ENCODE measurements at regions not wholly inside any gene's neighbourhood (a gene's known extent, or its start where the extent isn't known, plus 50 kb on each side); places are given as distances from the start of the nearest gene placed in this dataset.
"Not testable (repeated sequence)": the region's sequence is repeated elsewhere in the genome, so short reads cannot be mapped to it uniquely, and the experiment has no call there.

DNA sequence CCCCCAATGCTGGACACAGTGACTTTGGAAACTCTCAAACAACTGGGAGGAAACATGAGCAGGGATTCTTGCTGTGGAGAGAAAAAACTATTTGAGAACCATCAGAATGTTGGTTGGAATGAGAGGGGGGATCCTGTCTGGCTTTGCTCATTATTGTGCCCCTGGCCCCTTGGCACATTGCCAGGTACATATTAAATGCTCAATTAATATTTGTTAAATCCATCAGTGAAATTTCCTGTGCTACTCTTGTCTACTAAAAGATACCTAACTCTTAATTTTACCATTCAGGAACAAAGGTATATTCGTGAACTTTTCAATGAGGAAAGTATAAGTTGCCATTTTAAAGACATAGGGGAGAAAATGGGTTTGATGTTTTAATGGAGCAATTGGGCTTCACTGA, 329.4 kb downstream of the OTUD1 start:
- DNase-seq (ENCODE audit: extremely low read depth, insufficient read length) = no peak
- no peak overlapping the region for H3K4me3 ChIP-seq (replicated peaks; ENCODE audit: low read depth, low read length)
- TF ChIP-seq, protein P1, sequence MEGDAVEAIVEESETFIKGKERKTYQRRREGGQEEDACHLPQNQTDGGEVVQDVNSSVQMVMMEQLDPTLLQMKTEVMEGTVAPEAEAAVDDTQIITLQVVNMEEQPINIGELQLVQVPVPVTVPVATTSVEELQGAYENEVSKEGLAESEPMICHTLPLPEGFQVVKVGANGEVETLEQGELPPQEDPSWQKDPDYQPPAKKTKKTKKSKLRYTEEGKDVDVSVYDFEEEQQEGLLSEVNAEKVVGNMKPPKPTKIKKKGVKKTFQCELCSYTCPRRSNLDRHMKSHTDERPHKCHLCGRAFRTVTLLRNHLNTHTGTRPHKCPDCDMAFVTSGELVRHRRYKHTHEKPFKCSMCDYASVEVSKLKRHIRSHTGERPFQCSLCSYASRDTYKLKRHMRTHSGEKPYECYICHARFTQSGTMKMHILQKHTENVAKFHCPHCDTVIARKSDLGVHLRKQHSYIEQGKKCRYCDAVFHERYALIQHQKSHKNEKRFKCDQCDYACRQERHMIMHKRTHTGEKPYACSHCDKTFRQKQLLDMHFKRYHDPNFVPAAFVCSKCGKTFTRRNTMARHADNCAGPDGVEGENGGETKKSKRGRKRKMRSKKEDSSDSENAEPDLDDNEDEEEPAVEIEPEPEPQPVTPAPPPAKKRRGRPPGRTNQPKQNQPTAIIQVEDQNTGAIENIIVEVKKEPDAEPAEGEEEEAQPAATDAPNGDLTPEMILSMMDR (IDR thresholded peaks at IDR 0.05; ENCODE audit: insufficient read depth, low read length, poor library complexity, severe bottlenecking) = no peak
- no peaks in the 10 kb centered on the region for H3K27me3 ChIP-seq (replicated peaks; ENCODE audit: control insufficient read depth, insufficient read depth, low read length)
- no peaks in the 10 kb centered on the region for H3K36me3 ChIP-seq (ENCODE audit: control insufficient read depth, insufficient read depth, low read length)

DNA sequence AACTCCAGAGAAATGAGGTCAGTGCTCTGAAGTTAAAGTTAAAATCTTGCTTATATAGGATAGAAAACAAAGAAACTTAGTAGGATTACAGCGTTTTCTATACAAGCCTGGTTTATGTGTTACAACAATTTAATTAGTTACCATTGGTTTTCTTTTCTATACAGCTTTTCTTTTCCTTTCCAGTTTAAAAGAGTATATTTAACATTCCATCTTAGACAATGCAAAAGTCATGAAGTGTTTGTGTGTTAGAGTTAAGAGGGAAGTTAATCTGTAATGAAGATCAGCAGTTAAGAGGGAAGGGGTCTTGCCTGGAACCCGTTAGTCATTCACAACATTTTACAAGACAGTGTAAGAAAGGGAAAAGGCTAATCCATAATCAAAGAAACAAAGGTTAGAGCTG, 338.3 kb downstream of the OTUD1 start:
- H3K27me3 ChIP-seq (replicated peaks; ENCODE audit: control insufficient read depth, insufficient read depth, low read length) = no peaks in the 10 kb centered on the region
- H3K4me3 ChIP-seq (replicated peaks; ENCODE audit: low read depth, low read length) = no peak overlapping the region
- no peak for DNase-seq (ENCODE audit: extremely low read depth, insufficient read length)
- TF ChIP-seq, protein P1 (IDR thresholded peaks at IDR 0.05; ENCODE audit: insufficient read depth, low read length, poor library complexity, severe bottlenecking) = no peak
- H3K36me3 ChIP-seq (ENCODE audit: control insufficient read depth, insufficient read depth, low read length) = no peaks in the 10 kb centered on the region

DNA sequence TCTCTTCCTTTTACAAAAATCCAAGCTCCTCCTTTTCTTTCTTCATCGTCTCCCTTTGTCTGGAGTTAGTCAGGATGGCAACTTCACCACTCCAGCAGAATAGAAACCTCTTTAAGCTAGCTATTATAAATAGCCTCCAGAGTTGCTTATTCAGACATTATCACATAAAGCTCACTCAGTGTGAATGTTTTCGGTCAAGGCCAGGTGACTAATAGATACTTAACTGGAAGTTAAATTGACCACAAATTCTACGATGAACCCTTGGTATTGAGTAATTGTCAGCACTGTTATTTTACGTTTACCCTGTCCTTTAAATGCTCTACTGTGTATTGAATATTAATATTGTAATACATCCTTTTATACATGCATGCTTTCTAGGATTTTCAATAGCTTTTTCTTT, 340.4 kb downstream of the OTUD1 start:
- TF ChIP-seq, protein P1 (IDR thresholded peaks at IDR 0.05; ENCODE audit: insufficient read depth, low read length, poor library complexity, severe bottlenecking) = no peak

GRCh38 chr10:23780331-23780730, 341.5 kb downstream of the OTUD1 start:
- Histone ChIP-seq H3K36me3 (ENCODE audit: control insufficient read depth, insufficient read depth, low read length) (no peaks in the 10 kb centered on the region), H3K27me3 (replicated peaks; ENCODE audit: control insufficient read depth, insufficient read depth, low read length) (no peaks in the 10 kb centered on the region), H3K4me3 (replicated peaks; ENCODE audit: low read depth, low read length) (no peak overlapping the region)
- DNase-seq (ENCODE audit: extremely low read depth, insufficient read length) = no peak
- TF ChIP-seq, protein P1 (IDR thresholded peaks at IDR 0.05; ENCODE audit: insufficient read depth, low read length, poor library complexity, severe bottlenecking) = no peak

More for the DNA sequence above, 340.4 kb downstream of the OTUD1 start:
- Histone ChIP-seq H3K4me3 (replicated peaks; ENCODE audit: low read depth, low read length) (no peak overlapping the region), H3K36me3 (ENCODE audit: control insufficient read depth, insufficient read depth, low read length) (no peaks in the 10 kb centered on the region), H3K27me3 (replicated peaks; ENCODE audit: control insufficient read depth, insufficient read depth, low read length) (no peaks in the 10 kb centered on the region)
- no peak for DNase-seq (ENCODE audit: extremely low read depth, insufficient read length)

DNA sequence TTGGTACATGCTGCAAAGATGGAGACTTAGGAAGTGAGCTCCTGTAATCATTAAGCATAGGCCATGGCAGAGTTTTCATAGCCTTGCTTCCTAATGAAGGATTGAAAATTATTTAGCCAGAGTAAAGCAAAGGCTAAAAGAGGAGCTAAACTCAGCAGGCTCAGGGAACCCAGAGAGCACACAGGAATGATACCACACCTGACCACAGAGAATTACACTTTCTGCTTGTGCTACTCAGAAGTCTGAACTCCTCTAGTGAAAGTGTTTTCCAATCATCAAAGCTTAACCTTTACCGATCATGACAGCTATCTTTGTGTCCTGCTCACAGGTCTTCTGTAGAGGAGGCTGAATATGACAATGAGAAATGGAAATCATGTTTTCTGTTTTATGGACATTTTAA, 347.7 kb downstream of the OTUD1 start:
- TF ChIP-seq, protein P1 (IDR thresholded peaks at IDR 0.05; ENCODE audit: insufficient read depth, low read length, poor library complexity, severe bottlenecking) = no peak
- no peaks in the 10 kb centered on the region for H3K36me3 ChIP-seq (ENCODE audit: control insufficient read depth, insufficient read depth, low read length)
- no peaks in the 10 kb centered on the region for H3K27me3 ChIP-seq (replicated peaks; ENCODE audit: control insufficient read depth, insufficient read depth, low read length)
- H3K4me3 ChIP-seq (replicated peaks; ENCODE audit: low read depth, low read length) = no peak overlapping the region
- no peak for DNase-seq (ENCODE audit: extremely low read depth, insufficient read length)

DNA sequence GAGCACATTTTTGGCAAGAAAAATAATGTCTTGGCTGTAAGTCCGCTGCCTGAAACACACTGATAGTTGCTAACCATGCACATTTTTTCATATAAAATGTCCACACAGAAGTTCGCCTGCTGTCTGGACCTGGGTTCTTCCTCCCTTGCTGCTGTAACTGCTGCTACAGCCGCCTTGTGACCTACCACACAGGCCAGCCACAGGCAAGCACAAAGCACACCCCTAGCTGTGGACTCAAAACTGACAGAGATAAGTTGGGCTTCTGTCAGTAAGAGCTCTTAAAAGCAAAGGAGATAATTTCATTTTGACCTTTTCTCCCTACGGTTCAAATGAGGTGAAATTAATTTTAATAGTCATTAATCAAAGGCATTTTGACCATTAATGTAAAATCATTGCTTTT, 354.7 kb downstream of the OTUD1 start:
- TF ChIP-seq, protein P1 (IDR thresholded peaks at IDR 0.05; ENCODE audit: insufficient read depth, low read length, poor library complexity, severe bottlenecking) = no peak
- no peaks in the 10 kb centered on the region for H3K36me3 ChIP-seq (ENCODE audit: control insufficient read depth, insufficient read depth, low read length)
- H3K27me3 ChIP-seq (replicated peaks; ENCODE audit: control insufficient read depth, insufficient read depth, low read length) = no peaks in the 10 kb centered on the region
- no peak overlapping the region for H3K4me3 ChIP-seq (replicated peaks; ENCODE audit: low read depth, low read length)
- no peak for DNase-seq (ENCODE audit: extremely low read depth, insufficient read length)

- H3K4me3 ChIP-seq (replicated peaks; ENCODE audit: low read depth, low read length); DNase-seq (ENCODE audit: extremely low read depth, insufficient read length); H3K27me3 ChIP-seq (replicated peaks; ENCODE audit: control insufficient read depth, insufficient read depth, low read length); H3K36me3 ChIP-seq (ENCODE audit: control insufficient read depth, insufficient read depth, low read length): not testable (repeated sequence)
Measured at GRCh38 chr10:23797452-23797851, 358.6 kb downstream of the OTUD1 start.
